HEK293 (cell line): ENCODE measurements at regions not wholly inside any gene's neighbourhood (a gene's known extent, or its start where the extent isn't known, plus 50 kb on each side); places are given as distances from the start of the nearest gene placed in this dataset.

Source experiments
- CTCF ChIP-seq: fragments of 450-650 bp; formaldehyde crosslinking; IDR thresholded peaks from 2 replicates; pipeline ENCODE4 v1.5.1; 2016; ENCODE audit warnings: missing biosample characterization, missing genetic modification characterization
- KLF1 ChIP-seq: fragments of 450-650 bp; formaldehyde crosslinking; IDR thresholded peaks from 2 replicates; pipeline ENCODE4 v1.5.1; 2016; ENCODE audit warnings: missing biosample characterization, missing genetic modification characterization
- SCRT2 ChIP-seq: fragments of 450-650 bp; formaldehyde crosslinking; IDR thresholded peaks from 2 replicates; pipeline ENCODE4 v1.5.1; 2016; ENCODE audit warnings: missing biosample characterization, missing genetic modification characterization
- YY2 ChIP-seq: fragments of 450-650 bp; formaldehyde crosslinking; IDR thresholded peaks from 2 replicates; pipeline ENCODE4 v1.5.1; 2016; ENCODE audit warnings: missing biosample characterization, missing genetic modification characterization
- ZNF138 ChIP-seq: fragments of 450-650 bp; formaldehyde crosslinking; IDR thresholded peaks from 2 replicates; pipeline ENCODE4 v1.5.1; 2016; ENCODE audit warnings: missing biosample characterization, missing genetic modification characterization, borderline replicate concordance
- ZNF324 ChIP-seq: fragments of 450-650 bp; formaldehyde crosslinking; IDR thresholded peaks from 2 replicates; pipeline ENCODE4 v1.5.1; 2016; ENCODE audit warnings: missing biosample characterization, missing genetic modification characterization
- TF ChIP-seq, protein P1 (sequence below): fragments of 450-650 bp; formaldehyde crosslinking; IDR thresholded peaks from 2 replicates; pipeline ENCODE4 v1.5.1; 2016; ENCODE audit warnings: missing biosample characterization, missing genetic modification characterization

DNA sequence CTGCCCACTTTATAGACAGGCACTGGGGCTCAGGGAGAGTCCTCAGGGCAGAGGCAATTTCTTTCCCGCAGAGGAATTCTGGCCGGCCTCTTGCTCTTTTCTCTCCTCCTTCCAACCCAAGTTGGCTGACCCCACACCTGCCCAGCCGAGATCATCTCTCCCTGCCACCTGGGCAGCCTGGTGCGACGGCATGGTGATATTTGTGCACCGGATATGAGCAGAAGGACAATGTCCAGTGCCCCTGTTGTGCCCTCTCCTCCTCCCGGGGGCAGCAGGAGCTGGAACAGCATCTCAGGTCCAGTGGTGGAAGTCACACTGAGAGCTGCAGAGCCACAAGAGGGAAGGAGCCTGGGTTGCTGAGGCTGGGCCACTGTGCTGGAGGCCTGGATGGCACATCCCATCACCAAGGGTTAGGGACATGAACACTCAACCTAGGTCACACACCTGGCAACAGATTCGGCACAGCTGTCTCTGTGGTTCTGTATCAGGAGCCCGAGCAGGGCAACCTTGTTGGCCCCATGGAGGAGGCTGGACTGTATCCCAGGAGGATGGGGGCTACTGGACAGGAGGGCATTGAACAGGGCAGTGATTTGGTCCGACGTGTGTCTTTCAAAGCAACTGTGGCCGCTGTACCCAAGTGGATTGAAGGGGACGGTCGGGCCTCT lies 57.7 kb upstream of the DIO3 start:
- TF ChIP-seq CTCF (tag by site-specific recombination) (no peak), ZNF324 (no peak), ZNF138 (tag by site-specific recombination) (no peak), SCRT2 (tag by site-specific recombination) (no peak), KLF1 (tag by site-specific recombination) (no peak), YY2 (tag by site-specific recombination) (no peak)
- TF ChIP-seq, protein P1, sequence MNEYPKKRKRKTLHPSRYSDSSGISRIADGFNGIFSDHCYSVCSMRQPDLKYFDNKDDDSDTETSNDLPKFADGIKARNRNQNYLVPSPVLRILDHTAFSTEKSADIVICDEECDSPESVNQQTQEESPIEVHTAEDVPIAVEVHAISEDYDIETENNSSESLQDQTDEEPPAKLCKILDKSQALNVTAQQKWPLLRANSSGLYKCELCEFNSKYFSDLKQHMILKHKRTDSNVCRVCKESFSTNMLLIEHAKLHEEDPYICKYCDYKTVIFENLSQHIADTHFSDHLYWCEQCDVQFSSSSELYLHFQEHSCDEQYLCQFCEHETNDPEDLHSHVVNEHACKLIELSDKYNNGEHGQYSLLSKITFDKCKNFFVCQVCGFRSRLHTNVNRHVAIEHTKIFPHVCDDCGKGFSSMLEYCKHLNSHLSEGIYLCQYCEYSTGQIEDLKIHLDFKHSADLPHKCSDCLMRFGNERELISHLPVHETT: no peak
